Trophoblast cell (in vitro differentiated cells and primary cell): ENCODE measurements at regions not wholly inside any gene's neighbourhood (a gene's known extent, or its start where the extent isn't known, plus 50 kb on each side); places are given as distances from the start of the nearest gene placed in this dataset.
"Not testable (repeated sequence)": the region's sequence is repeated elsewhere in the genome, so short reads cannot be mapped to it uniquely, and the experiment has no call there.

Source experiments
- DNase-seq, 2 donors: peaks; one replicate each; pipeline ENCODE4 v3.0.0-alpha.2; 2016
- H2AFZ ChIP-seq: 2 replicates; pipeline ENCODE4 v1.6.1; 2013; ENCODE audit warnings: low read length, moderate library complexity, mild to moderate bottlenecking; ENCODE audit not compliant: insufficient read depth, poor library complexity
- H2AK5ac ChIP-seq: 2 replicates; pipeline ENCODE4 v1.6.1; 2013; ENCODE audit warnings: mild to moderate bottlenecking, low read length
- H2BK120ac ChIP-seq: 2 replicates; pipeline ENCODE4 v1.6.1; 2013; ENCODE audit warnings: low read length, mild to moderate bottlenecking, moderate library complexity; ENCODE audit not compliant: insufficient read depth, poor library complexity
- H2BK12ac ChIP-seq: 2 replicates; pipeline ENCODE4 v1.6.1; 2013; ENCODE audit warnings: mild to moderate bottlenecking, low read length, moderate library complexity
- H2BK5ac ChIP-seq: 2 replicates; pipeline ENCODE4 v1.6.1; 2013; ENCODE audit warnings: low read length, low read depth, moderate library complexity, mild to moderate bottlenecking; ENCODE audit not compliant: poor library complexity
- H3K14ac ChIP-seq: 2 replicates; pipeline ENCODE4 v1.6.1; 2013; ENCODE audit warnings: mild to moderate bottlenecking, low read length
- H3K18ac ChIP-seq: 2 replicates; pipeline ENCODE4 v1.6.1; 2013; ENCODE audit warnings: mild to moderate bottlenecking, low read length
- H3K23ac ChIP-seq: 2 replicates; pipeline ENCODE4 v1.6.1; 2013; ENCODE audit warnings: low read length
- H3K27ac ChIP-seq: 2 replicates; pipeline ENCODE4 v1.5.1; 2013; ENCODE audit warnings: low read depth, mild to moderate bottlenecking, inconsistent platforms, low read length, moderate library complexity
- H3K27me3 ChIP-seq: 2 replicates; pipeline ENCODE4 v1.6.1; 2013; ENCODE audit warnings: inconsistent platforms, mild to moderate bottlenecking, low read length, moderate library complexity; ENCODE audit not compliant: insufficient read depth
- H3K36me3 ChIP-seq, 2 experiments: 1 replicate in 1 of 2; 2 replicates in 1 of 2; pipeline ENCODE4 v1.6.1; 2013; ENCODE audit warnings: low read length in 2 of 2, mild to moderate bottlenecking in 2 of 2, moderate library complexity in 1 of 2; ENCODE audit not compliant: insufficient read depth in 2 of 2, control insufficient read depth in 1 of 2
- H3K4ac ChIP-seq: 2 replicates; pipeline ENCODE4 v1.6.1; 2013; ENCODE audit warnings: low read depth, mild to moderate bottlenecking, low read length, moderate library complexity
- H3K4me1 ChIP-seq, 2 experiments: 1 replicate in 1 of 2; 2 replicates in 1 of 2; pipeline ENCODE4 v1.6.1; 2013; ENCODE audit warnings: low read length in 2 of 2, mild to moderate bottlenecking in 2 of 2, moderate library complexity in 1 of 2; ENCODE audit not compliant: insufficient read depth in 2 of 2, control insufficient read depth in 1 of 2
- H3K4me2 ChIP-seq: 2 replicates; pipeline ENCODE4 v1.6.1; 2013; ENCODE audit warnings: inconsistent platforms, mild to moderate bottlenecking, low read length, moderate library complexity
- H3K4me3 ChIP-seq: 2 replicates; pipeline ENCODE4 v1.5.1; 2013; ENCODE audit warnings: mild to moderate bottlenecking, low read depth, low read length, inconsistent platforms
- H3K79me1 ChIP-seq: one replicate; pipeline ENCODE4 v1.6.1; 2013; ENCODE audit warnings: low read length
- H3K79me2 ChIP-seq: 2 replicates; pipeline ENCODE4 v1.6.1; 2013; ENCODE audit warnings: low read length, mild to moderate bottlenecking; ENCODE audit not compliant: control insufficient read depth, insufficient read depth, poor library complexity
- H3K9ac ChIP-seq: 2 replicates; pipeline ENCODE4 v1.6.1; 2013; ENCODE audit warnings: mild to moderate bottlenecking, low read length
- H3K9me3 ChIP-seq: 2 replicates; pipeline ENCODE4 v1.6.1; 2013; ENCODE audit warnings: low read depth, mild to moderate bottlenecking, control low read depth, inconsistent platforms, low read length; ENCODE audit not compliant: insufficient read depth
- H4K12ac ChIP-seq: 2 replicates; pipeline ENCODE4 v1.6.1; 2013; ENCODE audit warnings: low read depth, mild to moderate bottlenecking, low read length, moderate library complexity
- H4K8ac ChIP-seq: 2 replicates; pipeline ENCODE4 v1.6.1; 2013; ENCODE audit warnings: low read depth, mild to moderate bottlenecking, low read length, moderate library complexity
- H4K91ac ChIP-seq: one replicate; pipeline ENCODE4 v1.6.1; 2013; ENCODE audit warnings: low read depth, mild to moderate bottlenecking, low read length, moderate library complexity
- WGBS: extraction: QIAGEN DNeasy Blood & Tissue Kit; methylation state at CpG from one replicate; pipeline ENCODE4 v1.1.7; 2013; ENCODE audit warnings: missing lambda C conversion rate; ENCODE audit not compliant: insufficient read length, insufficient coverage; ENCODE audit errors: extremely low coverage; 5-methylcytosine and 5-hydroxymethylcytosine counted together

DNA sequence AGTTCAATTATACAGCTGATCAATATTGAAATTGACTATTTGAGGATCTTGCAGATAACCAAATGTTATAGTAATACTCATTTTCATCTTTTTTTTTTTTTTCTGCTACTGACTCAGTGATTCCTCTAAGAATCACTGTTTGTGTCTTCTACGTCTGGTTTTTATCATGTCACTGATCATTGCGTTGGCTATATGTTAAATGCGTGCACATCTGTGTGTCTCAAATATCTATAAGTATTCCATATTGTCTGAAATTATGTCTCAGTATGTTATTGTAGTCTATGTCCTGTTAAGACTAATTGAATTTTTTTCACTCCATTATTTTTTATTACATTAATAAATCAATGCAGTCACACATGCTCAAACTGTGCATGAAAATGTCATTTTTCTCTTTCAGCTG is 200.5 kb downstream of the PCDH20 start:
- H3K23ac ChIP-seq = no peak overlapping the region

GRCh38 chr13:61214551-61214950 is 201.1 kb downstream of the PCDH20 start:
- Histone ChIP-seq H3K14ac (no peak overlapping the region), H2AK5ac (no peak overlapping the region), H2BK120ac (no peak overlapping the region), H3K4me2 (no peak overlapping the region), H3K9me3 (no peaks in the 10 kb centered on the region), H4K8ac (no peak overlapping the region), H3K27me3 (no peaks in the 10 kb centered on the region), H3K27ac (no peak overlapping the region), H3K23ac (no peak overlapping the region), H3K4me3 (no peak overlapping the region), H3K4me1 (no peaks in the 10 kb centered on the region), H2BK12ac (no peak overlapping the region), H3K79me2 (no peaks in the 10 kb centered on the region), H4K12ac (no peak overlapping the region), H2AFZ (no peak overlapping the region), H3K4ac (no peak overlapping the region), H4K91ac (no peak overlapping the region), H3K79me1 (no peaks in the 10 kb centered on the region), H3K36me3 (no peaks in the 10 kb centered on the region), H3K9ac (no peak overlapping the region), H3K18ac (no peak overlapping the region), H2BK5ac (no peak overlapping the region)
- no peak for DNase-seq
- no CpG with 5 or more reads among the region's 4 CpGs for WGBS

More for the DNA sequence above, 200.5 kb downstream of the PCDH20 start:
- H3K9ac ChIP-seq = no peak overlapping the region
- no peak overlapping the region for H3K18ac ChIP-seq
- DNase-seq = no peak
- WGBS = no CpG with 5 or more reads among the region's 3 CpGs
- no peak overlapping the region for H3K4ac ChIP-seq
- H4K8ac ChIP-seq = no peak overlapping the region
- H3K4me2 ChIP-seq = no peak overlapping the region
- no peaks in the 10 kb centered on the region for H3K79me1 ChIP-seq
- H3K27ac ChIP-seq = no peak overlapping the region
- no peaks in the 10 kb centered on the region for H3K36me3 ChIP-seq
- no peak overlapping the region for H2BK12ac ChIP-seq
- H2AFZ ChIP-seq = no peak overlapping the region
- H3K9me3 ChIP-seq = no peaks in the 10 kb centered on the region
- no peak overlapping the region for H4K91ac ChIP-seq
- no peak overlapping the region for H2AK5ac ChIP-seq
- H3K4me1 ChIP-seq = no peaks in the 10 kb centered on the region
- no peaks in the 10 kb centered on the region for H3K27me3 ChIP-seq
- H2BK120ac ChIP-seq = no peak overlapping the region
- no peak overlapping the region for H3K4me3 ChIP-seq
- H3K14ac ChIP-seq = no peak overlapping the region
- no peak overlapping the region for H4K12ac ChIP-seq
- H3K79me2 ChIP-seq = no peaks in the 10 kb centered on the region
- H2BK5ac ChIP-seq = no peak overlapping the region

DNA sequence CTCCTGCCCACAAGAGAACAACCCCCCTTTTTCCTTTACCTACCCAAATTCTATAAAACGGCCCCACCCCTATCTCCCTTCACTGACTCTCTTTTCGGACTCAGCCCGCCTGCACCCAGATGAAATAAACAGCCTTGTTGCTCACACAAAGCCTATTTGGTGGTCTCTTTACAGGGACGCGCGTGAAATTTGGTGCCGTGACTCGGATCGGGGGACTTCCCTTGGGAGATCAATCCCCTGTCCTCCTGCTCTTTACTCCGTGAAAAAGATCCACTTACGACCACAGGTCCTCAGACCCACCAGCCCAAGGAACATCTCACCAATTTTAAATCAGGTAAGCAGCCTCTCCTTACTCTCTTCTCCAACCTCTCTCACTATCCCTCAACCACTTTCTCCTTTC is 209.8 kb downstream of the PCDH20 start:
- H2BK120ac ChIP-seq, H3K9ac ChIP-seq: not testable (repeated sequence)

DNA sequence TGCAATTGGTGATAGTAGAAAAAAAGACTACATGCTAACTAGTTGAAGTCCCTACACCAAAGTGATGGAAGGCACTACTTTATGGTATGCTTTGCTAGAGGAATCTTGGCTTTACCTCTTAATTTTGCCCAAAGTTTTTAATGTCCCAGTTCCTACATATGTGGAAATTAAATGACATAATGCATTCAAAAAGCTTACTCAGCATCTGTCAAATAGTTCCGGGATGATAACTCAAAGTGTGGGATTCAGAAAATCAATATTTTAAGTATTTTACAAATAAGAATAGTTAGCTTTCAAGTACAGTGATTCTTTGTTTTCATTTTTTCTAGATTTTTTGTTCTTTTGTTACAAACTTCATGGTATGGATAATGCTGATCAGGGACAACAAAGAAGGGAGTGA is 211.6 kb downstream of the PCDH20 start:
- H2AFZ ChIP-seq = no peak overlapping the region
- H3K9me3 ChIP-seq = no peaks in the 10 kb centered on the region
- no peaks in the 10 kb centered on the region for H3K79me2 ChIP-seq
- no peaks in the 10 kb centered on the region for H3K79me1 ChIP-seq
- no peak for DNase-seq
- no peak overlapping the region for H3K18ac ChIP-seq
- H3K36me3 ChIP-seq = no peaks in the 10 kb centered on the region
- H3K27ac ChIP-seq = no peak overlapping the region
- no peak overlapping the region for H3K4ac ChIP-seq
- WGBS = no CpG with 5 or more reads among the region's 1 CpG
- no peak overlapping the region for H3K4me2 ChIP-seq
- H4K8ac ChIP-seq = no peak overlapping the region
- no peaks in the 10 kb centered on the region for H3K4me1 ChIP-seq
- H2BK5ac ChIP-seq = no peak overlapping the region
- no peak overlapping the region for H3K14ac ChIP-seq
- H3K9ac ChIP-seq = no peak overlapping the region
- no peak overlapping the region for H3K4me3 ChIP-seq
- H3K23ac ChIP-seq = no peak overlapping the region
- no peak overlapping the region for H2BK12ac ChIP-seq
- H3K27me3 ChIP-seq = no peaks in the 10 kb centered on the region
- no peak overlapping the region for H4K91ac ChIP-seq
- H2BK120ac ChIP-seq = no peak overlapping the region
- H2AK5ac ChIP-seq = no peak overlapping the region
- H4K12ac ChIP-seq = no peak overlapping the region

More for the DNA sequence above, 209.8 kb downstream of the PCDH20 start:
- H2BK12ac ChIP-seq, H3K23ac ChIP-seq, H3K79me2 ChIP-seq, H3K18ac ChIP-seq, H2AK5ac ChIP-seq, H3K79me1 ChIP-seq, H3K4me1 ChIP-seq, H3K4ac ChIP-seq, H4K8ac ChIP-seq, H3K14ac ChIP-seq, H2AFZ ChIP-seq, H4K91ac ChIP-seq, H3K36me3 ChIP-seq, H3K4me2 ChIP-seq, H2BK5ac ChIP-seq, H3K9me3 ChIP-seq, DNase-seq, H4K12ac ChIP-seq, H3K4me3 ChIP-seq, H3K27ac ChIP-seq, H3K27me3 ChIP-seq: not testable (repeated sequence)
- WGBS = no CpG with 5 or more reads among the region's 11 CpGs
